IMR-90 (cell line): ENCODE measurements at regions not wholly inside any gene's neighbourhood (a gene's known extent, or its start where the extent isn't known, plus 50 kb on each side); places are given as distances from the start of the nearest gene placed in this dataset.
A peak's percentile ranks its signal among the peaks of the same experiment; 100 is the strongest.

Experiments
- ATAC-seq: fragments of 200-7000 bp; cut with Tn5 transposase; 2 replicates; pipeline ENCODE4 v1.9.1; 2020; ENCODE audit warnings: low read depth, mild to moderate bottlenecking, moderate library complexity
- BruUV-seq: library from RNA; stranded (reverse); fragments of 400-500 nt; replicated peaks from 2 replicates; lab custom pipeline; 2021; lab: Mats Ljungman, UMichigan
- CTCF ChIA-PET: fragments of 300-600 bp; formaldehyde crosslinking; extraction: SDS; loops from one replicate; lab custom pipeline; 2021; ENCODE audit warnings: antibody characterized with exemption; lab: Yijun Ruan, JAX
- POLR2A ChIA-PET: fragments of 300-600 bp; sonication (Branson Sonifier 250); formaldehyde crosslinking; loops from one replicate; lab custom pipeline; 2022; ENCODE audit warnings: antibody characterized with exemption; ENCODE audit not compliant: unreplicated experiment; lab: Charles Lee
- DNase-seq: peaks from one replicate; pipeline ENCODE4 v3.0.0; 2013
- H2AFZ ChIP-seq: replicated peaks from 2 replicates; pipeline ENCODE3; 2013; ENCODE audit warnings: low read length, mild to moderate bottlenecking; ENCODE audit not compliant: poor library complexity
- H2AK5ac ChIP-seq: 2 replicates; pipeline ENCODE4 v1.6.1; 2013; ENCODE audit warnings: low read depth, low read length, inconsistent platforms
- H2AK9ac ChIP-seq: replicated peaks from 2 replicates; pipeline ENCODE3; 2013; ENCODE audit warnings: mild to moderate bottlenecking, low read depth, low read length, moderate library complexity; ENCODE audit not compliant: poor library complexity
- H2BK120ac ChIP-seq: 2 replicates; pipeline ENCODE4 v1.6.1; 2013; ENCODE audit warnings: low read depth, low read length, inconsistent platforms
- H2BK15ac ChIP-seq: 3 replicates; pipeline ENCODE4 v1.6.1; 2013; ENCODE audit warnings: low read depth, low read length, inconsistent platforms
- H2BK20ac ChIP-seq: 2 replicates; pipeline ENCODE4 v1.6.1; 2013; ENCODE audit warnings: low read depth, mild to moderate bottlenecking, inconsistent platforms, low read length, moderate library complexity
- H2BK5ac ChIP-seq: 2 replicates; pipeline ENCODE4 v1.6.1; 2013; ENCODE audit warnings: mild to moderate bottlenecking, low read depth, low read length, inconsistent platforms; ENCODE audit not compliant: poor library complexity, severe bottlenecking
- H3K14ac ChIP-seq: replicated peaks from 2 replicates; pipeline ENCODE4 v1.6.1; 2013; ENCODE audit warnings: low read depth, low read length, inconsistent platforms
- H3K18ac ChIP-seq: 2 replicates; pipeline ENCODE4 v1.6.1; 2013; ENCODE audit warnings: low read depth, low read length, control low read depth
- H3K23ac ChIP-seq: 2 replicates; pipeline ENCODE4 v1.6.1; 2013; ENCODE audit warnings: low read depth, low read length, inconsistent platforms
- H3K27ac ChIP-seq: 2 replicates; pipeline ENCODE4 v1.5.1; 2013; ENCODE audit warnings: mild to moderate bottlenecking, control low read depth, low read length; ENCODE audit not compliant: insufficient read depth
- H3K27me3 ChIP-seq: 2 replicates; pipeline ENCODE4 v1.6.1; 2013; ENCODE audit warnings: low read length; ENCODE audit not compliant: control insufficient read depth, insufficient read depth
- H3K36me3 ChIP-seq: 2 replicates; pipeline ENCODE4 v1.6.1; 2013; ENCODE audit warnings: low read length, mixed read lengths; ENCODE audit not compliant: control insufficient read depth, insufficient read depth
- H3K4ac ChIP-seq: 2 replicates; pipeline ENCODE4 v1.6.1; 2013; ENCODE audit warnings: low read depth, low read length, inconsistent platforms
- H3K4me1 ChIP-seq: 2 replicates; pipeline ENCODE4 v1.6.1; 2013; ENCODE audit warnings: low read length, mixed read lengths; ENCODE audit not compliant: control insufficient read depth, insufficient read depth
- H3K4me2 ChIP-seq: 2 replicates; pipeline ENCODE4 v1.6.1; 2013; ENCODE audit warnings: low read depth, mild to moderate bottlenecking, control low read depth, low read length, moderate library complexity
- H3K4me3 ChIP-seq: 2 replicates; pipeline ENCODE4 v1.5.1; 2013; ENCODE audit warnings: low read depth, mild to moderate bottlenecking, control low read depth, low read length, moderate library complexity; ENCODE audit not compliant: insufficient read depth
- H3K56ac ChIP-seq: 2 replicates; pipeline ENCODE4 v1.6.1; 2013; ENCODE audit warnings: low read length, inconsistent platforms; ENCODE audit not compliant: insufficient read depth; ENCODE audit errors: extremely low read depth
- H3K79me1 ChIP-seq, 2 experiments: 2 replicates each; pipeline ENCODE4 v1.6.1; 2013; ENCODE audit warnings: low read length in 2 of 2, inconsistent platforms in 1 of 2, low read depth in 1 of 2
- H3K9ac ChIP-seq: 2 replicates; pipeline ENCODE4 v1.6.1; 2013; ENCODE audit warnings: low read depth, low read length, control low read depth
- H3K9me1 ChIP-seq: 2 replicates; pipeline ENCODE4 v1.6.1; 2013; ENCODE audit warnings: low read length, inconsistent platforms; ENCODE audit not compliant: insufficient read depth
- H3K9me3 ChIP-seq: 2 replicates; pipeline ENCODE4 v1.6.1; 2013; ENCODE audit warnings: low read length; ENCODE audit not compliant: control insufficient read depth, insufficient read depth
- H4K20me1 ChIP-seq: 2 replicates; pipeline ENCODE4 v1.6.1; 2013; ENCODE audit warnings: low read length, inconsistent platforms; ENCODE audit not compliant: insufficient read depth
- H4K5ac ChIP-seq: 2 replicates; pipeline ENCODE4 v1.6.1; 2013; ENCODE audit warnings: mild to moderate bottlenecking, low read depth, low read length, control low read depth
- H4K8ac ChIP-seq, 2 experiments: 2 replicates each; pipeline ENCODE4 v1.6.1; 2013; ENCODE audit warnings: low read depth in 2 of 2, low read length in 2 of 2, control low read depth in 1 of 2, inconsistent platforms in 1 of 2
- H4K91ac ChIP-seq: 2 replicates; pipeline ENCODE4 v1.6.1; 2013; ENCODE audit warnings: low read depth, low read length, inconsistent platforms; ENCODE audit not compliant: insufficient read depth
- BHLHE40 ChIP-seq: fragments of 150-350 bp; IDR thresholded peaks from 2 replicates; pipeline ENCODE4 v1.6.1; 2016; ENCODE audit warnings: mild to moderate bottlenecking, low read depth, low read length
- CEBPB ChIP-seq: IDR thresholded peaks from 2 replicates; pipeline ENCODE4 v1.6.1; 2012; ENCODE audit warnings: low read depth, low read length, improper control_type of control experiment
- CHD1 ChIP-seq: IDR thresholded peaks from 2 replicates; pipeline ENCODE4 v1.6.1; 2012; ENCODE audit warnings: low read depth, low read length, improper control_type of control experiment
- CTCF ChIP-seq: conservative IDR thresholded peaks from 2 replicates; pipeline ENCODE4 v1.5.1; 2012; ENCODE audit warnings: mild to moderate bottlenecking, low read depth, low read length, improper control_type of control experiment
- ELK1 ChIP-seq: fragments of 150-350 bp; IDR thresholded peaks from 2 replicates; pipeline ENCODE4 v1.6.1; 2016; ENCODE audit warnings: low read depth, mild to moderate bottlenecking, low read length, moderate library complexity, borderline replicate concordance
- FOS ChIP-seq: fragments of 150-350 bp; IDR thresholded peaks from 2 replicates; pipeline ENCODE4 v1.6.1; 2016; ENCODE audit warnings: low read depth, low read length
- MAFK ChIP-seq: IDR thresholded peaks from 2 replicates; pipeline ENCODE4 v1.6.1; 2012; ENCODE audit warnings: low read depth, low read length, improper control_type of control experiment
- MAZ ChIP-seq: IDR thresholded peaks from 2 replicates; pipeline ENCODE4 v1.6.1; 2012; ENCODE audit warnings: low read depth, mild to moderate bottlenecking, low read length, improper control_type of control experiment, moderate library complexity, borderline replicate concordance
- MXI1 ChIP-seq: IDR thresholded peaks from 2 replicates; pipeline ENCODE4 v1.6.1; 2012; ENCODE audit warnings: low read depth, mild to moderate bottlenecking, low read length, moderate library complexity, borderline replicate concordance
- NFE2L2 ChIP-seq: fragments of 150-350 bp; IDR thresholded peaks from 2 replicates; pipeline ENCODE4 v1.6.1; 2016; ENCODE audit warnings: low read depth, mild to moderate bottlenecking, low read length
- POLR2A ChIP-seq: IDR thresholded peaks from 2 replicates; pipeline ENCODE4 v1.6.1; 2012; ENCODE audit warnings: mild to moderate bottlenecking, low read depth, low read length
- RAD21 ChIP-seq: IDR thresholded peaks from 2 replicates; pipeline ENCODE4 v1.6.1; 2012; ENCODE audit warnings: low read length, improper control_type of control experiment
- RCOR1 ChIP-seq: IDR thresholded peaks from 2 replicates; pipeline ENCODE4 v1.6.1; 2012; ENCODE audit warnings: mild to moderate bottlenecking, low read length, improper control_type of control experiment; ENCODE audit not compliant: insufficient replicate concordance
- RFX5 ChIP-seq: IDR thresholded peaks from 2 replicates; pipeline ENCODE4 v1.8.0; 2012; ENCODE audit warnings: low read depth, mild to moderate bottlenecking, low read length, moderate library complexity
- SMC3 ChIP-seq: fragments of 150-350 bp; IDR thresholded peaks from 2 replicates; pipeline ENCODE4 v1.6.1; 2016; ENCODE audit warnings: low read depth, mild to moderate bottlenecking, antibody characterized with exemption, low read length, moderate library complexity
- USF2 ChIP-seq: fragments of 150-350 bp; IDR thresholded peaks from 2 replicates; pipeline ENCODE4 v1.6.1; 2017; ENCODE audit warnings: mild to moderate bottlenecking, antibody characterized with exemption, low read length, low read depth
- WGBS, 2 experiments: methylation state at CpG; one replicate each; pipeline versions ENCODE4 v1.1.5 to v1.1.7; 2013; ENCODE audit warnings: missing lambda C conversion rate in 2 of 2; ENCODE audit not compliant: insufficient read length in 1 of 2; ENCODE audit errors: extremely low coverage in 2 of 2; 5-methylcytosine and 5-hydroxymethylcytosine counted together
- dilution Hi-C: fragments of 300-500 bp; cut with HindIII; formaldehyde crosslinking; loops from one replicate; pipeline ENCODE4 v1.14.3; 2018; ENCODE audit warnings: low sequenced_read_pairs; ENCODE audit not compliant: unreplicated experiment
- in situ Hi-C: fragments of 300-500 bp; cut with MboI; formaldehyde crosslinking; loops from 3 replicates; pipeline ENCODE4 v1.14.3; 2019; ENCODE audit warnings: low sequenced_read_pairs, inconsistent platforms, mixed read lengths
- intact Hi-C: fragments of 100-400 bp; cut with micrococcal nuclease; formaldehyde crosslinking; loops from 2 replicates; pipeline ENCODE4 v1.10.0; 2022

GRCh38 chr11:8796941-8797340, 114.0 kb upstream of the AKIP1 start:
- TF ChIP-seq RCOR1 (no peak), MAZ (no peak), CTCF (no peak), CEBPB (no peak), MXI1 (no peak), SMC3 (no peak), BHLHE40 (no peak), USF2 (no peak), MAFK (no peak), RAD21 (no peak), POLR2A (no peak), RFX5 (no peak), NFE2L2 (no peak), FOS (no peak), ELK1 (no peak), CHD1 (no peak)

More at GRCh38 chr11:8796941-8797340, 114.0 kb upstream of the AKIP1 start:
- dilution Hi-C loops (no loop called here), intact Hi-C loops (no loop called here), in situ Hi-C loops (no loop called here)
- no peak overlapping the region for H3K56ac ChIP-seq
- H4K20me1 ChIP-seq = peaks cover 13% of the 10 kb centered on the region
- no peak overlapping the region for H3K4ac ChIP-seq
- no peak overlapping the region for H3K14ac ChIP-seq
- no peak overlapping the region for H4K5ac ChIP-seq
- ATAC-seq = peak; percentile 8; the same call in 1 of the 2 replicates
- no peak overlapping the region for H2AK9ac ChIP-seq
- CTCF ChIA-PET = interaction anchor here (0.5 kb wide), 1 partner anchor 59 kb away, joined by 3 read pairs; no protein-coding TSS in a partner anchor
- H3K4me2 ChIP-seq = no peak overlapping the region
- POLR2A ChIA-PET = no interaction called here
- peaks cover 29 to 69% of the 10 kb centered on the region in 2 experiments for H3K79me1 ChIP-seq
- H4K91ac ChIP-seq = no peak overlapping the region
- no peak overlapping the region for H2BK15ac ChIP-seq
- H3K23ac ChIP-seq = no peak overlapping the region
- WGBS, 2 experiments = 0% methylated on average over 1 of the region's 1 CpG; no CpG with 5 or more reads in 1 of the 2 experiments
- no peaks in the 10 kb centered on the region for H3K9me3 ChIP-seq
- H3K27me3 ChIP-seq = no peaks in the 10 kb centered on the region
- no peak overlapping the region for H3K18ac ChIP-seq
- no TSS peak for BruUV-seq
- H3K4me3 ChIP-seq = no peak overlapping the region
- peaks cover 33% of the 10 kb centered on the region for H3K36me3 ChIP-seq
- H3K9ac ChIP-seq = no peak overlapping the region
- H2BK20ac ChIP-seq = no peak overlapping the region
- no peak overlapping the region for H2AK5ac ChIP-seq
- H4K8ac ChIP-seq = no peak overlapping the region
- DNase-seq = no peak
- peaks cover 15% of the 10 kb centered on the region for H3K4me1 ChIP-seq
- H3K9me1 ChIP-seq = peaks cover 17% of the 10 kb centered on the region; the same call in 1 of the 2 replicates
- no peak overlapping the region for H3K27ac ChIP-seq
- no peak overlapping the region for H2BK5ac ChIP-seq
- no peak overlapping the region for H2BK120ac ChIP-seq
- H2AFZ ChIP-seq = no peak overlapping the region
